Cardiac fibroblast (primary cell): ENCODE measurements at regions not wholly inside any gene's neighbourhood (a gene's known extent, or its start where the extent isn't known, plus 50 kb on each side); places are given as distances from the start of the nearest gene placed in this dataset.
"Not testable (repeated sequence)": the region's sequence is repeated elsewhere in the genome, so short reads cannot be mapped to it uniquely, and the experiment has no call there.

Experiments used
- DNase-seq, 2 donors: peaks; one replicate each; pipeline versions ENCODE4 v3.0.0 to v3.0.0-alpha.2; 2010; ENCODE audit warnings: low read depth in 2 of 2
- H3K4me3 ChIP-seq, 2 donors: replicated peaks in 1 of 2; 1 replicate in 1 of 2; 2 replicates in 1 of 2; pipeline ENCODE4 v1.5.1; 2011; ENCODE audit warnings: low read depth in 2 of 2, low read length in 2 of 2, mild to moderate bottlenecking in 2 of 2, moderate library complexity in 1 of 2
- CTCF ChIP-seq: IDR thresholded peaks from one replicate; pipeline ENCODE4 v1.5.1; 2011; ENCODE audit warnings: low read depth, mild to moderate bottlenecking, low read length, inconsistent platforms

GRCh38 chr10:133015816-133016462 is 71.8 kb upstream of the ADGRA1 start:
- no peak overlapping the region for H3K4me3 ChIP-seq
- no peak for TF ChIP-seq CTCF
- DNase-seq, result no peak

- DNase-seq, result no peak
- H3K4me3 ChIP-seq, result no peak overlapping the region
- TF ChIP-seq CTCF, result no peak
Observed at GRCh38 chr10:133015321-133015720, 72.4 kb upstream of the ADGRA1 start.

- no peak overlapping the region for H3K4me3 ChIP-seq
- DNase-seq, result no peak
- TF ChIP-seq CTCF, result no peak
Observed at GRCh38 chr10:133014416-133015210, 72.2 kb upstream of the CFAP46 start.

- no peak for DNase-seq
- no peak for TF ChIP-seq CTCF
- no peak overlapping the region for H3K4me3 ChIP-seq
Observed at GRCh38 chr10:133013463-133013862, 71.1 kb upstream of the CFAP46 start.

GRCh38 chr10:133012573-133013359 is 70.4 kb upstream of the CFAP46 start:
- DNase-seq, result no peak
- no peak overlapping the region for H3K4me3 ChIP-seq
- no peak for TF ChIP-seq CTCF

GRCh38 chr10:133011882-133012281 is 69.5 kb upstream of the CFAP46 start:
- no peak for TF ChIP-seq CTCF
- no peak overlapping the region for H3K4me3 ChIP-seq
- DNase-seq, result no peak

GRCh38 chr10:133011393-133011792 is 69.0 kb upstream of the CFAP46 start:
- not testable (repeated sequence) for H3K4me3 ChIP-seq, DNase-seq

- not testable (repeated sequence) for H3K4me3 ChIP-seq, DNase-seq
Observed at GRCh38 chr10:133010843-133011179, 68.4 kb upstream of the CFAP46 start.
